Gastrocnemius medialis (tissue), 4 donors: ENCODE measurements at regions not wholly inside any gene's neighbourhood (a gene's known extent, or its start where the extent isn't known, plus 50 kb on each side); places are given as distances from the start of the nearest gene placed in this dataset.

ENCODE experiments used
- ATAC-seq, 2 donors: fragments of 150-250 bp; one replicate each; pipeline ENCODE4 v1.9.1; 2016
- DNase-seq, 2 donors: peaks; one replicate each; pipeline ENCODE4 v3.0.0-alpha.2; 2019
- H3K27ac ChIP-seq, 4 donors: fragments of 200-600 bp; sonication (generic); 1 replicate in 1 of 4; 2 replicates in 3 of 4; pipeline ENCODE4 v1.5.1; 2016 to 2018; ENCODE audit warnings: mild to moderate bottlenecking in 2 of 4, moderate library complexity in 1 of 4
- H3K27me3 ChIP-seq, 3 donors: fragments of 200-600 bp; sonication (generic) in 2 of 3; 1 replicate in 1 of 3; 2 replicates in 2 of 3; pipeline versions ENCODE4 v1.5.1 to v1.6.0; 2016 to 2019; ENCODE audit warnings: mild to moderate bottlenecking in 1 of 3, moderate library complexity in 1 of 3
- H3K36me3 ChIP-seq, 2 donors: fragments of 200-600 bp; sonication (generic) in 1 of 2; one replicate each; pipeline ENCODE4 v1.5.1; 2017 to 2018
- H3K4me1 ChIP-seq, 2 donors: fragments of 200-600 bp; sonication (generic) in 1 of 2; one replicate each; pipeline ENCODE4 v1.5.1; 2016 to 2017; ENCODE audit warnings: mild to moderate bottlenecking in 2 of 2
- H3K4me3 ChIP-seq, 4 donors: fragments of 200-600 bp; sonication (generic) in 3 of 4; 1 replicate in 1 of 4; 2 replicates in 3 of 4; pipeline ENCODE4 v1.5.1; 2016 to 2019; ENCODE audit warnings: mild to moderate bottlenecking in 2 of 4
- H3K9me3 ChIP-seq, 3 donors: fragments of 200-600 bp; sonication (generic) in 2 of 3; 1 replicate in 1 of 3; 2 replicates in 2 of 3; pipeline ENCODE4 v1.5.1; 2016 to 2019
- CTCF ChIP-seq, 5 experiments: fragments of 450-650 bp in 3 of 5; fragments of 200-600 bp in 2 of 5; sonication (generic) in 2 of 5; IDR thresholded peaks in 4 of 5; conservative IDR thresholded peaks in 1 of 5; 1 replicate in 4 of 5; 2 replicates in 1 of 5; pipeline ENCODE4 v1.5.1; 2016 to 2019; ENCODE audit warnings: antibody characterized with exemption in 5 of 5, mild to moderate bottlenecking in 3 of 5, moderate library complexity in 3 of 5
- POLR2A ChIP-seq, 2 donors: fragments of 450-650 bp; IDR thresholded peaks; one replicate each; pipeline ENCODE4 v1.6.1; 2017; ENCODE audit warnings: antibody characterized with exemption in 2 of 2, mild to moderate bottlenecking in 2 of 2, moderate library complexity in 2 of 2
- in situ Hi-C, 4 donors: fragments of 200-750 bp; cut with MboI; loops; one replicate each; pipeline versions ENCODE4 v1.15.0 to v1.8.0; 2017; ENCODE audit warnings: low sequenced_read_pairs in 4 of 4
- intact Hi-C: fragments of 100-400 bp; cut with DNase I; formaldehyde crosslinking; loops from one replicate; pipeline ENCODE4 v1.15.1; 2023; ENCODE audit warnings: low total_unique reads

DNA sequence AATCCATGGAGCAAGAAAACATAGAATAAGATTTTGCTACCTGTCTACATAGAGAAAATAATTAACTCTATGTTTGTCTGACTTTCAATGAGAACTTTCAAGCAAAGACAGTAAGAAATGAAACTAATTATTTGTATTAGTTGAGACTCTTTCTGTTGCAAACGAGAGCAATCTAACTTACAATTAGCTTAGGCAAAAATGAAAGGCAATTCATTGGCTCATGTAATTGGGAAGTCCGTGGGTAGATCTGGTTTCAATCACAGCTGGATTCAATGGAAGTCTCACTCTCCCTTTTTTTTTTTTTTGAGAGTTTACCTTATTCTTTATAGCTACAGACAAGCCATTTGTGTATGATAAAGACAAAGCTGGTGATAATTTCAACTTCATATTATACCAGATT lies 68.2 kb upstream of the STXBP5 start:
- in situ Hi-C loops (no loop called here), intact Hi-C loops (loop anchor here (10.0 kb wide), 1 partner anchor 1519 kb away; no protein-coding TSS in a partner anchor)
- H3K4me1 ChIP-seq = no peaks in the 10 kb centered on the region
- no peak overlapping the region for H3K27ac ChIP-seq
- no peaks in the 10 kb centered on the region for H3K9me3 ChIP-seq
- ATAC-seq (no peak), DNase-seq (no peak)
- no peak overlapping the region for H3K4me3 ChIP-seq
- TF ChIP-seq CTCF (IDR thresholded peaks at IDR 0.05 in 4 of 5, conservative IDR thresholded peaks at IDR 0.05 in 1 of 5) (no peak), POLR2A (IDR thresholded peaks at IDR 0.05) (no peak)
- H3K27me3 ChIP-seq = no peaks in the 10 kb centered on the region
- H3K36me3 ChIP-seq = no peaks in the 10 kb centered on the region

- no peak overlapping the region for H3K4me3 ChIP-seq
- no peak for TF ChIP-seq POLR2A (IDR thresholded peaks at IDR 0.05)
- TF ChIP-seq CTCF (IDR thresholded peaks at IDR 0.05 in 4 of 5, conservative IDR thresholded peaks at IDR 0.05 in 1 of 5) = no peak
- no peak overlapping the region for H3K27ac ChIP-seq
- H3K4me1 ChIP-seq = no peaks in the 10 kb centered on the region
- DNase-seq (no peak), ATAC-seq (no peak)
- in situ Hi-C loops (no loop called here), intact Hi-C loops (loop anchor here (10.0 kb wide), 1 partner anchor 1517 kb away; no protein-coding TSS in a partner anchor)
- H3K36me3 ChIP-seq = no peaks in the 10 kb centered on the region
- no peaks in the 10 kb centered on the region for H3K9me3 ChIP-seq
- no peaks in the 10 kb centered on the region for H3K27me3 ChIP-seq
Observed at GRCh38 chr6:147137986-147138385, 66.2 kb upstream of the STXBP5 start.

DNA sequence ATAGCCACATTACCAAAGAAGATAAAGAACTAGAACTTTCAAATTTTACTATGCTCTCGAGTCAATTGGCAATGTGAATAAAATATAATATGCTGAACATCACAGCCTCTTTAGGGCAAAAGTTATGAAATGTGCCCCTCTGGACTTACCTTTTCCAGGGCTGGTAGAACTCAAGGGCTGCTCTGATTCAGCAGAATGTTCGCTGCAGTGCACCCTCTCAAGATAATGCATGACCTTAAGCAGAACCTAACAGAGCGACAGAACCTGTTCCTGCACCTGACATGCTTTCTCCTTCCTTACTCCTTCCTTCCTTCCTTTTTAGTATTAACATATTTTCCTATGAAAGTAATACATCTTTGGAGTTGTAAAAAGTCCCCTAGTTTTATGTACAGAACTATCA lies 65.4 kb upstream of the STXBP5 start:
- H3K27me3 ChIP-seq = no peaks in the 10 kb centered on the region
- intact Hi-C loops (loop anchor here (10.0 kb wide), 1 partner anchor 1516 kb away; no protein-coding TSS in a partner anchor), in situ Hi-C loops (no loop called here)
- no peak overlapping the region for H3K4me3 ChIP-seq
- no peaks in the 10 kb centered on the region for H3K36me3 ChIP-seq
- TF ChIP-seq CTCF (IDR thresholded peaks at IDR 0.05 in 4 of 5, conservative IDR thresholded peaks at IDR 0.05 in 1 of 5) (no peak), POLR2A (IDR thresholded peaks at IDR 0.05) (no peak)
- DNase-seq (no peak), ATAC-seq (no peak)
- H3K9me3 ChIP-seq = no peaks in the 10 kb centered on the region
- H3K27ac ChIP-seq = no peak overlapping the region
- no peaks in the 10 kb centered on the region for H3K4me1 ChIP-seq

- no peak for ATAC-seq
- no peaks in the 10 kb centered on the region for H3K9me3 ChIP-seq
- in situ Hi-C loops = no loop called here
Observed at GRCh38 chr6:147141711-147142308, 62.4 kb upstream of the STXBP5 start.

More at GRCh38 chr6:147141711-147142308, 62.4 kb upstream of the STXBP5 start:
- intact Hi-C loops = no loop called here
- TF ChIP-seq CTCF (IDR thresholded peaks at IDR 0.05 in 4 of 5, conservative IDR thresholded peaks at IDR 0.05 in 1 of 5) (no peak), POLR2A (IDR thresholded peaks at IDR 0.05) (no peak)
- Histone ChIP-seq H3K4me3 (no peak overlapping the region), H3K27me3 (no peaks in the 10 kb centered on the region), H3K4me1 (no peaks in the 10 kb centered on the region), H3K27ac (no peak overlapping the region), H3K36me3 (no peaks in the 10 kb centered on the region)
- DNase-seq = no peak
